GM06990 (cell line): ENCODE measurements at regions not wholly inside any gene's neighbourhood (a gene's known extent, or its start where the extent isn't known, plus 50 kb on each side); places are given as distances from the start of the nearest gene placed in this dataset.

Source experiments
- DNase-seq: peaks from one replicate; pipeline ENCODE4 v3.0.0-alpha.2; 2011; ENCODE audit not compliant: insufficient read length; ENCODE audit errors: extremely low read depth
- H3K27me3 ChIP-seq: replicated peaks from 2 replicates; pipeline ENCODE4 v1.6.0; 2011; ENCODE audit warnings: low read length; ENCODE audit not compliant: control insufficient read depth, insufficient read depth
- H3K36me3 ChIP-seq: 2 replicates; pipeline ENCODE4 v1.5.1; 2011; ENCODE audit warnings: low read length; ENCODE audit not compliant: control insufficient read depth, insufficient read depth
- H3K4me3 ChIP-seq: replicated peaks from 2 replicates; pipeline ENCODE4 v1.5.1; 2011; ENCODE audit warnings: low read depth, mild to moderate bottlenecking, control low read depth, low read length
- CTCF ChIP-seq: IDR thresholded peaks from 2 replicates; pipeline ENCODE4 v1.5.1; 2011; ENCODE audit warnings: low read length, control low read depth, mild to moderate bottlenecking, inconsistent platforms; ENCODE audit not compliant: insufficient read depth, poor library complexity, severe bottlenecking

GRCh38 chr16:27679899-27680298 is 130.0 kb downstream of the KATNIP start:
- no peak for TF ChIP-seq CTCF
- no peak for DNase-seq
- Histone ChIP-seq H3K4me3 (no peak overlapping the region), H3K36me3 (peaks cover 2% of the 10 kb centered on the region; the same call in 1 of the 2 replicates), H3K27me3 (no peaks in the 10 kb centered on the region)

GRCh38 chr16:27681681-27682080 is 131.7 kb downstream of the KATNIP start:
- TF ChIP-seq CTCF: no peak
- H3K4me3 ChIP-seq: no peak overlapping the region
- no peak for DNase-seq
- peaks cover 2% of the 10 kb centered on the region; the same call in 1 of the 2 replicates for H3K36me3 ChIP-seq
- no peaks in the 10 kb centered on the region for H3K27me3 ChIP-seq

DNA sequence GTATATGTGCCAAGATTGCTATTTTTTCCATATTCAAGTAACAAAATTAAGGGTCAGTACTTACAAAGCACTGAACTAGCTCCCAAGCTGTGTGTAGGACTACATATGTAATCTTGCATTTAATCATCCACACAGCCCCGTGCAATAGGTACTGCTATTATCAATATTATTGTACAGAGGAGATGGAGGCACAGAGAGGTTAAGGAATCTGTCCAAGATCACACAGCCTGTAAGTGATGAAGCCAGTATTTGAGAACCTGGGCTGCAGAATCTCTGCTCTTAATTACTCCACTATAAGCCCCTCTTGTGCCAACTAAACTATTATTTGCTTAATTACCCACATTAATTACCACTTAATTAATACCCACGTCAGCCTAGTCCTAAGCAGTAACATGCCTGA is 134.1 kb downstream of the KATNIP start:
- H3K4me3 ChIP-seq: no peak overlapping the region
- peaks cover 2% of the 10 kb centered on the region; the same call in 1 of the 2 replicates for H3K36me3 ChIP-seq
- no peak for TF ChIP-seq CTCF
- no peak for DNase-seq
- H3K27me3 ChIP-seq: no peaks in the 10 kb centered on the region

- TF ChIP-seq CTCF: no peak
- no peaks in the 10 kb centered on the region for H3K27me3 ChIP-seq
- no peak for DNase-seq
- peaks cover 2% of the 10 kb centered on the region; the same call in 1 of the 2 replicates for H3K36me3 ChIP-seq
- no peak overlapping the region for H3K4me3 ChIP-seq
Measured at GRCh38 chr16:27685807-27686206, 135.9 kb downstream of the KATNIP start.

- Histone ChIP-seq H3K4me3 (no peak overlapping the region), H3K27me3 (no peaks in the 10 kb centered on the region), H3K36me3 (peaks cover 2% of the 10 kb centered on the region; the same call in 1 of the 2 replicates)
- no peak for DNase-seq
- no peak for TF ChIP-seq CTCF
Measured at GRCh38 chr16:27686926-27687325, 137.0 kb downstream of the KATNIP start.

DNA sequence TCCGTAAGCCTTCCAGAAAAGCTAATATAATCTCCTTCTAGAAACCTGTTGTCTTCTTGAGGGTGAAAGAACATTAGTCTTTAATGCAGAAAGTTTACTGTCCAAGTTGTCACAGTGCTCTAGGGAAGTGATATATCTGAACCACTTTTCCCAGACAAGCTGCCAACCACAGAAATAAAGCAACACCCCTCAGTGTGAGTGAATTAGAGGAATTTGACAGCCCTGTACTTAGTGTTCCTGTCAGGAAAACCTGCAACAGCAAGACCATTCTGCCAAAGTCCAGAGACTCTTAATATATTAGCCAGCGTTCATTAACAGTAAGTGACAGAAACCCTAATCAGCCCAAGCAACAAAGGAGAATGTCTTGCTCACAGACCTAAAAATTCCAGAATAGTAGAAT is 137.7 kb downstream of the KATNIP start:
- Histone ChIP-seq H3K36me3 (peaks cover 2% of the 10 kb centered on the region; the same call in 1 of the 2 replicates), H3K27me3 (no peaks in the 10 kb centered on the region), H3K4me3 (no peak overlapping the region)
- DNase-seq: no peak
- no peak for TF ChIP-seq CTCF
